ENCODE measurements at regions not wholly inside any gene's neighbourhood (a gene's known extent, or its start where the extent isn't known, plus 50 kb on each side); places are given as distances from the start of the nearest gene placed in this dataset.

DNA sequence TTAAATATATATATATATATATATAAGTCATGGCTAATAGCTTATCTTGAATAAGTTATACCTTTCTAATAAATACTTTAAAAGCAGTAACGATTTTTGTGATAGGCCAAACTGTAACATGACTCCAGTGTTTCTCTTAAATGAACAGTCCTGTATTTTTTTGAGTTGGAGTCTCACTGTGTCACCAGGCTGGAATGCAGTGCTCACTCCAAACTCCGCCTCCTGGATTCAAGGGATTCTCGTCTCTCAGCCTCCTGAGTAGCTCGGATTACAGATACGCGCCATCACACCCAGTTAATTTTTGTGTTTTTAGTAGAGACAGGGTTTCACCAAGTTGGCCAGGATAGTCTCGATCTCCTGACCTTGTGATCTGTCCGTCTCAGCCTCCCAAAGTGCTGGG, 814.2 kb upstream of the SLITRK5 start:
- no peak for TF ChIP-seq POLR2A (IDR thresholded peaks at IDR 0.05)
- no peak for TF ChIP-seq CTCF (IDR thresholded peaks at IDR 0.05)
- WGBS, 2 donors = 77 to 78% methylated on average over 8 of the region's 8 CpGs

GRCh38 chr13:86858216-86858615, 813.0 kb upstream of the SLITRK5 start:
- Histone ChIP-seq H3K27ac (no peak overlapping the region), H3K9me3 (no peaks in the 10 kb centered on the region), H3K36me3 (replicated peaks in 1 of 2; ENCODE audit: insufficient read depth in 1 of 2, low read depth in 2 of 2) (no peaks in the 10 kb centered on the region), H3K4me3 (no peak overlapping the region), H3K4me1 (no peaks in the 10 kb centered on the region), H3K27me3 (no peaks in the 10 kb centered on the region)
- TF ChIP-seq CTCF (IDR thresholded peaks at IDR 0.05) (no peak), POLR2A (IDR thresholded peaks at IDR 0.05) (no peak)
- ATAC-seq = no peak
- no peak for DNase-seq
- intact Hi-C loops (cut with DNase I) = no loop called here

More for the DNA sequence above, 814.2 kb upstream of the SLITRK5 start:
- no peaks in the 10 kb centered on the region for H3K9me3 ChIP-seq
- no peak overlapping the region for H3K27ac ChIP-seq
- no peaks in the 10 kb centered on the region for H3K27me3 ChIP-seq
- H3K36me3 ChIP-seq (replicated peaks in 1 of 2; ENCODE audit: insufficient read depth in 1 of 2, low read depth in 2 of 2) = no peaks in the 10 kb centered on the region
- ATAC-seq (no peak), DNase-seq (no peak)
- intact Hi-C loops (cut with DNase I) = no loop called here
- no peak overlapping the region for H3K4me3 ChIP-seq
- H3K4me1 ChIP-seq = no peaks in the 10 kb centered on the region

DNA sequence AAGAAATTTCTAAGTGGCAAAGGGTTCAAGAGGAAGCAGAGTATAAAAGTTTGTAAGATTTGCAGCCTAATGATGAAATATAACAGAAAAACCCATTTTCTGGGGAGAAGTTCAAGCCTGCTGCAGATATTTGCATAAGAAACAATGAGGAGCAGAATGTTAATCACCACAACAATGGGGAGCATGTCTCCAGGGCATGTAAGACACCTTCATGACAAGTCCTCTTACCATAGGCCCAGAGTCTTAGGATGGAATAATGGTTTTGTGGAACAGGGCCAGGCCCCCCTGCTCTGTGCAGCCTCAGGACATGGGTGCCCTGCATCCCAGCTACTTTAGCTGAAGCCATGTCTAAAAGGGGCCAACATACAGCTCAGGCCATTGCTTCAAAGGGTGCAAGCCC, 809.0 kb upstream of the SLITRK5 start:
- no peaks in the 10 kb centered on the region for H3K9me3 ChIP-seq
- ATAC-seq (no peak), DNase-seq (no peak)
- TF ChIP-seq POLR2A (IDR thresholded peaks at IDR 0.05) (no peak), CTCF (IDR thresholded peaks at IDR 0.05) (no peak)
- no peaks in the 10 kb centered on the region for H3K27me3 ChIP-seq
- H3K4me3 ChIP-seq = no peak overlapping the region
- intact Hi-C loops (cut with DNase I) = no loop called here
- no peak overlapping the region for H3K27ac ChIP-seq
- H3K36me3 ChIP-seq (replicated peaks in 1 of 2; ENCODE audit: insufficient read depth in 1 of 2, low read depth in 2 of 2) = no peaks in the 10 kb centered on the region
- no peaks in the 10 kb centered on the region for H3K4me1 ChIP-seq

DNA sequence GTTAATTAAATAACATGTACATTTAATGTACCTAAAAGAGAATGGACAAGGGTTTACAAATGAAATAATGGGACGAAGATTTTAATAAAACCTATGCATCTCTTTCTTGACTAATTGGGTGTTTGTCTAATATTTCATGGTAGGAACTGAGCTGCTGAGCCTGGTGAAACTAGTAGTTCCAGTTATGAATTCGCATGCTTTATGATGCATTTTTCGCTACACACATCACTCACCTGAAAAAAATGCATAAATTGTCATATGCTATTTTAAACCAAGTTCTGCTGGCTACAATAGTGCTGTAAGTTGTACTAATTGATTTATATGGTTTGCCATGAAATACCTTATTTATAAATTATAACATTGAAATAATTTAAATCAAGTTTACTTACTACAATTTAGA, 806.8 kb upstream of the SLITRK5 start:
- H3K4me3 ChIP-seq = no peak overlapping the region
- H3K9me3 ChIP-seq = no peaks in the 10 kb centered on the region
- no peak overlapping the region for H3K27ac ChIP-seq
- no peaks in the 10 kb centered on the region for H3K4me1 ChIP-seq
- DNase-seq (no peak), ATAC-seq (no peak)
- no peaks in the 10 kb centered on the region for H3K27me3 ChIP-seq
- H3K36me3 ChIP-seq (replicated peaks in 1 of 2; ENCODE audit: insufficient read depth in 1 of 2, low read depth in 2 of 2) = no peaks in the 10 kb centered on the region
- intact Hi-C loops (cut with DNase I) = no loop called here
- 65 to 85% methylated on average over 3 of the region's 3 CpGs for WGBS, 2 donors
- TF ChIP-seq CTCF (IDR thresholded peaks at IDR 0.05) (no peak), POLR2A (IDR thresholded peaks at IDR 0.05) (no peak)

- H3K4me3 ChIP-seq = no peak overlapping the region
- WGBS, 2 donors = 0 to 1% methylated on average over 2 of the region's 2 CpGs
- intact Hi-C loops (cut with DNase I) = no loop called here
- H3K36me3 ChIP-seq (replicated peaks in 1 of 2; ENCODE audit: insufficient read depth in 1 of 2, low read depth in 2 of 2) = no peaks in the 10 kb centered on the region
- H3K27me3 ChIP-seq = no peaks in the 10 kb centered on the region
- H3K4me1 ChIP-seq = peaks cover 3% of the 10 kb centered on the region
- H3K9me3 ChIP-seq = no peaks in the 10 kb centered on the region
- ATAC-seq = no peak
- H3K27ac ChIP-seq = no peak overlapping the region
- no peak for DNase-seq
- TF ChIP-seq POLR2A (IDR thresholded peaks at IDR 0.05) (no peak), CTCF (IDR thresholded peaks at IDR 0.05) (peak; percentile 25 to 64 (median 59))
Measured at GRCh38 chr13:86870444-86870843, 800.7 kb upstream of the SLITRK5 start.

Data from body of pancreas (tissue), 4 donors.